Vagina (tissue), 2 donors: ENCODE measurements at regions not wholly inside any gene's neighbourhood (a gene's known extent, or its start where the extent isn't known, plus 50 kb on each side); places are given as distances from the start of the nearest gene placed in this dataset.

Source experiments
- DNase-seq, 2 donors: peaks; one replicate each; pipeline ENCODE4 v3.0.0-alpha.2; 2017; ENCODE audit errors: extremely low spot score in 2 of 2
- H3K27ac ChIP-seq: fragments of 200-600 bp; sonication (generic); one replicate; pipeline ENCODE4 v1.5.1; 2019
- H3K27me3 ChIP-seq: fragments of 200-600 bp; sonication (generic); one replicate; pipeline ENCODE4 v1.5.1; 2019
- H3K36me3 ChIP-seq, 2 donors: fragments of 200-600 bp; sonication (generic); one replicate each; pipeline ENCODE4 v1.5.1; 2017 to 2019
- H3K4me1 ChIP-seq: fragments of 200-600 bp; sonication (generic); one replicate; pipeline ENCODE4 v1.5.1; 2019
- H3K4me3 ChIP-seq, 2 donors: fragments of 200-600 bp; sonication (generic); 1 replicate in 1 of 2; 2 replicates in 1 of 2; pipeline ENCODE4 v1.5.1; 2016 to 2019
- H3K9me3 ChIP-seq: fragments of 200-600 bp; sonication (generic); one replicate; pipeline ENCODE4 v1.5.1; 2019
- CTCF ChIP-seq, 3 experiments: fragments of 450-650 bp in 2 of 3; fragments of 200-600 bp in 1 of 3; sonication (generic) in 1 of 3; IDR thresholded peaks; one replicate each; pipeline ENCODE4 v1.5.1; 2017 to 2019; ENCODE audit warnings: antibody characterized with exemption in 3 of 3, mild to moderate bottlenecking in 2 of 3, moderate library complexity in 2 of 3
- POLR2A ChIP-seq, 2 donors: fragments of 450-650 bp; IDR thresholded peaks; one replicate each; pipeline ENCODE4 v1.6.1; 2017; ENCODE audit warnings: antibody characterized with exemption in 2 of 2, mild to moderate bottlenecking in 2 of 2, moderate library complexity in 2 of 2
- POLR2AphosphoS5 ChIP-seq, 2 donors: sonication (generic); formaldehyde crosslinking; IDR thresholded peaks; one replicate each; pipeline ENCODE4 v1.9.0; 2017; ENCODE audit warnings: antibody characterized with exemption in 2 of 2, mild to moderate bottlenecking in 2 of 2, low read depth in 1 of 2; ENCODE audit not compliant: insufficient read depth in 1 of 2
- intact Hi-C: fragments of 100-400 bp; cut with DNase I; formaldehyde crosslinking; loops from one replicate; pipeline ENCODE4 v1.15.1; 2023

GRCh38 chr10:118485641-118486040 is 109.8 kb downstream of the PRLHR start:
- Histone ChIP-seq H3K4me1 (no peaks in the 10 kb centered on the region), H3K27ac (no peak overlapping the region), H3K9me3 (no peaks in the 10 kb centered on the region), H3K4me3 (no peak overlapping the region), H3K27me3 (no peaks in the 10 kb centered on the region), H3K36me3 (no peaks in the 10 kb centered on the region)
- TF ChIP-seq CTCF (IDR thresholded peaks at IDR 0.05) = no peak
- peak in 1 of 2 donors; percentile 29 for DNase-seq
- intact Hi-C loops = no loop called here

- Histone ChIP-seq H3K27ac (no peak overlapping the region), H3K27me3 (no peaks in the 10 kb centered on the region), H3K4me3 (no peak overlapping the region), H3K4me1 (no peaks in the 10 kb centered on the region), H3K9me3 (no peaks in the 10 kb centered on the region), H3K36me3 (no peaks in the 10 kb centered on the region)
- TF ChIP-seq POLR2AphosphoS5 (IDR thresholded peaks at IDR 0.05; ENCODE audit: insufficient read depth in 1 of 2, low read depth in 1 of 2) (no peak), CTCF (IDR thresholded peaks at IDR 0.05) (no peak), POLR2A (IDR thresholded peaks at IDR 0.05) (no peak)
- intact Hi-C loops = no loop called here
- no peak for DNase-seq
These were observed 111.1 kb downstream of the PRLHR start for GRCh38 chr10:118484152-118484871.

- no peak for TF ChIP-seq POLR2A (IDR thresholded peaks at IDR 0.05)
- TF ChIP-seq POLR2AphosphoS5 (IDR thresholded peaks at IDR 0.05; ENCODE audit: insufficient read depth in 1 of 2, low read depth in 1 of 2) = no peak
- TF ChIP-seq CTCF (IDR thresholded peaks at IDR 0.05) = no peak
- no peaks in the 10 kb centered on the region for H3K36me3 ChIP-seq
These were observed 112.0 kb downstream of the PRLHR start for GRCh38 chr10:118483496-118483895.

GRCh38 chr10:118482393-118483331 is 112.8 kb downstream of the PRLHR start:
- DNase-seq = peak in 1 of 2 donors; percentile 16
- Histone ChIP-seq H3K9me3 (no peaks in the 10 kb centered on the region), H3K27me3 (no peaks in the 10 kb centered on the region), H3K4me1 (no peaks in the 10 kb centered on the region), H3K27ac (no peak overlapping the region), H3K4me3 (no peak overlapping the region), H3K36me3 (no peaks in the 10 kb centered on the region)
- TF ChIP-seq POLR2A (IDR thresholded peaks at IDR 0.05) (no peak), CTCF (IDR thresholded peaks at IDR 0.05) (no peak), POLR2AphosphoS5 (IDR thresholded peaks at IDR 0.05; ENCODE audit: insufficient read depth in 1 of 2, low read depth in 1 of 2) (no peak)
- intact Hi-C loops = no loop called here

More at GRCh38 chr10:118483496-118483895, 112.0 kb downstream of the PRLHR start:
- Histone ChIP-seq H3K9me3 (no peaks in the 10 kb centered on the region), H3K4me1 (no peaks in the 10 kb centered on the region), H3K27me3 (no peaks in the 10 kb centered on the region), H3K27ac (no peak overlapping the region), H3K4me3 (no peak overlapping the region)
- intact Hi-C loops = no loop called here
- peak in 1 of 2 donors; percentile 37 for DNase-seq

GRCh38 chr10:118481871-118482270 is 113.6 kb downstream of the PRLHR start:
- no peak for DNase-seq
- H3K4me1 ChIP-seq = no peaks in the 10 kb centered on the region
- no peak overlapping the region for H3K27ac ChIP-seq
- H3K36me3 ChIP-seq = no peaks in the 10 kb centered on the region
- no peaks in the 10 kb centered on the region for H3K27me3 ChIP-seq
- no peak overlapping the region for H3K4me3 ChIP-seq
- TF ChIP-seq POLR2A (IDR thresholded peaks at IDR 0.05) = no peak
- no peak for TF ChIP-seq POLR2AphosphoS5 (IDR thresholded peaks at IDR 0.05; ENCODE audit: insufficient read depth in 1 of 2, low read depth in 1 of 2)
- TF ChIP-seq CTCF (IDR thresholded peaks at IDR 0.05) = no peak
- no peaks in the 10 kb centered on the region for H3K9me3 ChIP-seq
- intact Hi-C loops = no loop called here
